Neuronal stem cell (in vitro differentiated cells): ENCODE measurements at regions not wholly inside any gene's neighbourhood (a gene's known extent, or its start where the extent isn't known, plus 50 kb on each side); places are given as distances from the start of the nearest gene placed in this dataset.
"Not testable (repeated sequence)": the region's sequence is repeated elsewhere in the genome, so short reads cannot be mapped to it uniquely, and the experiment has no call there.

Experiments
- DNase-seq: peaks from one replicate; pipeline ENCODE4 v3.0.0-alpha.2; 2013; ENCODE audit warnings: low spot score
- H2AFZ ChIP-seq: one replicate; pipeline ENCODE4 v1.6.1; 2013; ENCODE audit warnings: mild to moderate bottlenecking, low read length, inconsistent platforms
- H2AK5ac ChIP-seq: 2 replicates; pipeline ENCODE4 v1.6.1; 2013; ENCODE audit warnings: low read depth, mild to moderate bottlenecking, inconsistent platforms, low read length, moderate library complexity, mixed read lengths
- H2BK120ac ChIP-seq: 2 replicates; pipeline ENCODE4 v1.6.1; 2013; ENCODE audit warnings: low read depth, mild to moderate bottlenecking, inconsistent platforms, low read length, moderate library complexity, mixed read lengths
- H2BK12ac ChIP-seq: one replicate; pipeline ENCODE4 v1.6.1; 2013; ENCODE audit warnings: low read length, inconsistent platforms
- H2BK15ac ChIP-seq: 2 replicates; pipeline ENCODE4 v1.6.1; 2013; ENCODE audit warnings: mild to moderate bottlenecking, low read length, inconsistent platforms, mixed read lengths
- H2BK5ac ChIP-seq: one replicate; pipeline ENCODE4 v1.6.1; 2013; ENCODE audit warnings: inconsistent platforms, mild to moderate bottlenecking, low read length, moderate library complexity
- H3K14ac ChIP-seq: one replicate; pipeline ENCODE4 v1.6.1; 2013; ENCODE audit warnings: low read length, inconsistent platforms
- H3K18ac ChIP-seq: 2 replicates; pipeline ENCODE4 v1.6.1; 2013; ENCODE audit warnings: low read length, inconsistent platforms
- H3K23ac ChIP-seq: 2 replicates; pipeline ENCODE4 v1.6.1; 2013; ENCODE audit warnings: low read depth, mild to moderate bottlenecking, mixed read lengths, low read length, inconsistent platforms; ENCODE audit not compliant: poor library complexity
- H3K27ac ChIP-seq: replicated peaks from 3 replicates; pipeline ENCODE4 v1.5.1; 2013; ENCODE audit warnings: low read length, inconsistent platforms
- H3K27me3 ChIP-seq, 3 experiments: 2 replicates each; pipeline ENCODE4 v1.6.1; 2013; ENCODE audit warnings: low read length in 3 of 3, mild to moderate bottlenecking in 2 of 3, inconsistent platforms in 1 of 3, low read depth in 1 of 3, mixed read lengths in 1 of 3, moderate library complexity in 1 of 3; ENCODE audit not compliant: control insufficient read depth in 3 of 3, insufficient read depth in 3 of 3
- H3K36me3 ChIP-seq, 2 donors: replicated peaks in 1 of 2; 2 replicates each; pipeline ENCODE4 v1.6.1; 2013; ENCODE audit warnings: low read length in 2 of 2; ENCODE audit not compliant: control insufficient read depth in 2 of 2, insufficient read depth in 2 of 2
- H3K4ac ChIP-seq: 2 replicates; pipeline ENCODE4 v1.6.1; 2013; ENCODE audit warnings: inconsistent platforms, mild to moderate bottlenecking, low read length, moderate library complexity
- H3K4me1 ChIP-seq, 2 donors: 1 replicate in 1 of 2; 2 replicates in 1 of 2; pipeline ENCODE4 v1.6.1; 2013; ENCODE audit warnings: low read length in 2 of 2, low read depth in 1 of 2; ENCODE audit not compliant: control insufficient read depth in 2 of 2, insufficient read depth in 1 of 2
- H3K4me2 ChIP-seq: one replicate; pipeline ENCODE4 v1.6.1; 2013; ENCODE audit warnings: mild to moderate bottlenecking, low read length, inconsistent platforms; ENCODE audit not compliant: insufficient read depth, poor library complexity, severe bottlenecking
- H3K4me3 ChIP-seq, 2 donors: 2 replicates each; pipeline ENCODE4 v1.5.1; 2013; ENCODE audit warnings: low read length in 2 of 2, mild to moderate bottlenecking in 2 of 2, inconsistent platforms in 1 of 2, moderate library complexity in 1 of 2
- H3K79me1 ChIP-seq: one replicate; pipeline ENCODE4 v1.6.1; 2013; ENCODE audit warnings: low read depth, mild to moderate bottlenecking, inconsistent platforms, low read length, moderate library complexity
- H3K9ac ChIP-seq: one replicate; pipeline ENCODE4 v1.6.1; 2013; ENCODE audit warnings: mild to moderate bottlenecking, low read depth, low read length, inconsistent platforms; ENCODE audit not compliant: poor library complexity
- H3K9me3 ChIP-seq, 2 donors: replicated peaks in 1 of 2; 2 replicates each; pipeline versions ENCODE3 to v1.6.1; 2013; ENCODE audit warnings: low read length in 2 of 2, mild to moderate bottlenecking in 2 of 2, inconsistent platforms in 1 of 2, low read depth in 1 of 2, mixed read lengths in 1 of 2, moderate library complexity in 1 of 2; ENCODE audit not compliant: control insufficient read depth in 2 of 2, insufficient read depth in 1 of 2
- H4K8ac ChIP-seq: one replicate; pipeline ENCODE4 v1.6.1; 2013; ENCODE audit warnings: low read depth, mild to moderate bottlenecking, inconsistent platforms, low read length, moderate library complexity
- H4K91ac ChIP-seq: one replicate; pipeline ENCODE4 v1.6.1; 2013; ENCODE audit warnings: low read length, low read depth, mild to moderate bottlenecking, inconsistent platforms; ENCODE audit not compliant: poor library complexity
- WGBS, 2 donors: extraction: QIAGEN DNeasy Blood & Tissue Kit; methylation state at CpG; one replicate each; pipeline ENCODE4 v1.1.7; 2013; ENCODE audit warnings: missing lambda C conversion rate in 2 of 2, mixed read lengths in 1 of 2; ENCODE audit not compliant: insufficient read length in 2 of 2, insufficient replicate concordance in 1 of 2; ENCODE audit errors: extremely low coverage in 2 of 2; 5-methylcytosine and 5-hydroxymethylcytosine counted together

GRCh38 chr5:20771338-20771737, 783.3 kb upstream of the CDH18 start:
- H3K79me1 ChIP-seq, H3K9me3 ChIP-seq, H3K36me3 ChIP-seq, H3K27me3 ChIP-seq, H3K23ac ChIP-seq, H3K9ac ChIP-seq, DNase-seq, H4K8ac ChIP-seq, H3K14ac ChIP-seq, H3K4me1 ChIP-seq, H3K18ac ChIP-seq, H2AK5ac ChIP-seq, H4K91ac ChIP-seq, H3K27ac ChIP-seq, H2BK12ac ChIP-seq, H2BK5ac ChIP-seq, H2AFZ ChIP-seq, H3K4me3 ChIP-seq, H3K4ac ChIP-seq, H2BK120ac ChIP-seq, H2BK15ac ChIP-seq, H3K4me2 ChIP-seq: not testable (repeated sequence)
- WGBS, 2 donors, result no CpG with 5 or more reads among the region's 2 CpGs

- not testable (repeated sequence) for H3K27ac ChIP-seq, H3K4me2 ChIP-seq, H3K4ac ChIP-seq, H3K18ac ChIP-seq, H2AFZ ChIP-seq, H3K4me3 ChIP-seq, H4K8ac ChIP-seq, H2AK5ac ChIP-seq, H4K91ac ChIP-seq, H3K9ac ChIP-seq, H3K14ac ChIP-seq, H3K27me3 ChIP-seq, DNase-seq, H2BK5ac ChIP-seq, H3K79me1 ChIP-seq, H3K23ac ChIP-seq, H2BK120ac ChIP-seq, H2BK12ac ChIP-seq, H3K4me1 ChIP-seq, H2BK15ac ChIP-seq, H3K36me3 ChIP-seq, H3K9me3 ChIP-seq
- no CpG with 5 or more reads among the region's 2 CpGs for WGBS, 2 donors
Measured at GRCh38 chr5:20765074-20765473, 777.1 kb upstream of the CDH18 start.

GRCh38 chr5:20759459-20759858, 771.5 kb upstream of the CDH18 start:
- H3K23ac ChIP-seq, H3K4me2 ChIP-seq, H3K9me3 ChIP-seq, H3K79me1 ChIP-seq, H3K9ac ChIP-seq, H4K91ac ChIP-seq, DNase-seq, H3K27ac ChIP-seq, H3K14ac ChIP-seq, H2BK120ac ChIP-seq, H2BK12ac ChIP-seq, H3K4ac ChIP-seq, H3K27me3 ChIP-seq, H4K8ac ChIP-seq, H2AFZ ChIP-seq, H3K18ac ChIP-seq, H3K4me3 ChIP-seq, H2AK5ac ChIP-seq, H3K36me3 ChIP-seq, H2BK15ac ChIP-seq, H2BK5ac ChIP-seq, H3K4me1 ChIP-seq: not testable (repeated sequence)

GRCh38 chr5:20752179-20752578, 764.2 kb upstream of the CDH18 start:
- not testable (repeated sequence) for H3K4me3 ChIP-seq, DNase-seq, H3K9ac ChIP-seq, H2BK120ac ChIP-seq, H4K91ac ChIP-seq, H3K27me3 ChIP-seq, H3K4me2 ChIP-seq, H2BK5ac ChIP-seq, H3K36me3 ChIP-seq, H3K27ac ChIP-seq, H3K9me3 ChIP-seq, H3K4ac ChIP-seq, H3K14ac ChIP-seq, H3K18ac ChIP-seq, H4K8ac ChIP-seq, H2AFZ ChIP-seq, H2BK15ac ChIP-seq, H3K23ac ChIP-seq, H2AK5ac ChIP-seq, H3K79me1 ChIP-seq, H2BK12ac ChIP-seq, H3K4me1 ChIP-seq
- WGBS, 2 donors, result no CpG with 5 or more reads among the region's 2 CpGs
